Tibial nerve (tissue), 4 donors: ENCODE measurements at regions not wholly inside any gene's neighbourhood (a gene's known extent, or its start where the extent isn't known, plus 50 kb on each side); places are given as distances from the start of the nearest gene placed in this dataset.

Experiments used
- EP300 ChIP-seq, 2 donors: sonication (generic); formaldehyde crosslinking; IDR thresholded peaks; one replicate each; pipeline ENCODE4 v1.6.1; 2017; ENCODE audit warnings: antibody characterized with exemption in 2 of 2, mild to moderate bottlenecking in 1 of 2
- TF ChIP-seq, protein P1 (sequence below), 5 experiments: fragments of 200-600 bp in 3 of 5; fragments of 450-650 bp in 2 of 5; sonication (generic) in 3 of 5; IDR thresholded peaks; one replicate each; pipeline ENCODE4 v1.5.1; 2016 to 2019; ENCODE audit warnings: antibody characterized with exemption in 5 of 5, mild to moderate bottlenecking in 3 of 5, moderate library complexity in 2 of 5

DNA sequence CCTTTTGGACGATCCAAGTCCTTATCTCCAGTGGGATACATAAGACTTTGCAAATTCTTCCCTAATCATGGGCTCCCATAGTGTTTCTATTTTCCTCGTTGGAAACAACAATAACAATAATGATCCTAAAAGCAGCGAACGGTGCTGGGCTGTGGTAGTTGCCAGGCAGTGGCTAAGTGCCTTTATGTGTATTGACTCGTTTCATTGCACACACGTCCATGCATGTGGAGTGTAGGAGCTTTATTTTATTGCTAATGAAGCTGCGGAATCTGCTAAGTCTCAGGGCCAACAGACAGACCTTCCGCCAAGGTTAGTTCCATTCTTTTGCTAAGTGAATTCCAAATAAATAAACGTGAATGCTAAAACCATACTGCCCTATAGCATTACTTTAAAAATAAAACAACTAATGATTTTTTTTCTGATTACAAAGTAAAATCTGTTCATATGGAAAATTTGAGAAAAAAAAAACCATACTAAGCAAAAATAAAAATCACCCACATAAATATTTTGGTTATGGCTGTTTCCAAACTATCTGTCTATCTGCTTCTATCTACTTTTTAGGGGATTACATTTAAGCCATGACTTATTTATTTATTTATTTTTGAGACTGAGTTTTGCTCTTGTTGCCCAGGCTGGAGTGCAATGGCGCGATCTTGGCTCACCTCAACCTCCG lies 297.9 kb downstream of the BMP7 start:
- TF ChIP-seq, protein P1, sequence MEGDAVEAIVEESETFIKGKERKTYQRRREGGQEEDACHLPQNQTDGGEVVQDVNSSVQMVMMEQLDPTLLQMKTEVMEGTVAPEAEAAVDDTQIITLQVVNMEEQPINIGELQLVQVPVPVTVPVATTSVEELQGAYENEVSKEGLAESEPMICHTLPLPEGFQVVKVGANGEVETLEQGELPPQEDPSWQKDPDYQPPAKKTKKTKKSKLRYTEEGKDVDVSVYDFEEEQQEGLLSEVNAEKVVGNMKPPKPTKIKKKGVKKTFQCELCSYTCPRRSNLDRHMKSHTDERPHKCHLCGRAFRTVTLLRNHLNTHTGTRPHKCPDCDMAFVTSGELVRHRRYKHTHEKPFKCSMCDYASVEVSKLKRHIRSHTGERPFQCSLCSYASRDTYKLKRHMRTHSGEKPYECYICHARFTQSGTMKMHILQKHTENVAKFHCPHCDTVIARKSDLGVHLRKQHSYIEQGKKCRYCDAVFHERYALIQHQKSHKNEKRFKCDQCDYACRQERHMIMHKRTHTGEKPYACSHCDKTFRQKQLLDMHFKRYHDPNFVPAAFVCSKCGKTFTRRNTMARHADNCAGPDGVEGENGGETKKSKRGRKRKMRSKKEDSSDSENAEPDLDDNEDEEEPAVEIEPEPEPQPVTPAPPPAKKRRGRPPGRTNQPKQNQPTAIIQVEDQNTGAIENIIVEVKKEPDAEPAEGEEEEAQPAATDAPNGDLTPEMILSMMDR (IDR thresholded peaks at IDR 0.05), result no peak
- no peak for TF ChIP-seq EP300 (IDR thresholded peaks at IDR 0.05)
